IPS DF 6.9 (cell line): ENCODE measurements at regions not wholly inside any gene's neighbourhood (a gene's known extent, or its start where the extent isn't known, plus 50 kb on each side); places are given as distances from the start of the nearest gene placed in this dataset.
A peak's percentile ranks its signal among the peaks of the same experiment; 100 is the strongest.
"Not testable (repeated sequence)": the region's sequence is repeated elsewhere in the genome, so short reads cannot be mapped to it uniquely, and the experiment has no call there.

ENCODE experiments used
- DNase-seq: peaks from one replicate; pipeline ENCODE4 v3.0.0-alpha.2; 2013; ENCODE audit warnings: low read depth, low spot score
- H3K27ac ChIP-seq: one replicate; pipeline ENCODE4 v1.5.1; 2013; ENCODE audit warnings: low read length, control low read depth
- H3K27me3 ChIP-seq: 2 replicates; pipeline ENCODE4 v1.6.1; 2013; ENCODE audit warnings: mild to moderate bottlenecking, low read length; ENCODE audit not compliant: control insufficient read depth, insufficient read depth
- H3K36me3 ChIP-seq: 2 replicates; pipeline ENCODE4 v1.6.1; 2013; ENCODE audit warnings: low read length; ENCODE audit not compliant: control insufficient read depth, insufficient read depth
- H3K4me1 ChIP-seq: 2 replicates; pipeline ENCODE4 v1.6.1; 2013; ENCODE audit warnings: low read length; ENCODE audit not compliant: control insufficient read depth, insufficient read depth
- H3K4me3 ChIP-seq: 2 replicates; pipeline ENCODE4 v1.5.1; 2013; ENCODE audit warnings: mild to moderate bottlenecking, low read length
- H3K9me3 ChIP-seq: 2 replicates; pipeline ENCODE4 v1.6.1; 2013; ENCODE audit warnings: low read length, inconsistent platforms; ENCODE audit not compliant: control insufficient read depth, insufficient read depth
- WGBS: extraction: QIAGEN DNeasy Blood & Tissue Kit; methylation state at CpG from one replicate; pipeline ENCODE4 v1.1.7; 2013; ENCODE audit warnings: mixed read lengths, missing lambda C conversion rate; ENCODE audit not compliant: insufficient read length, insufficient coverage; 5-methylcytosine and 5-hydroxymethylcytosine counted together

GRCh38 chr15:38002883-38003477 is 68.5 kb downstream of the TMCO5A start:
- DNase-seq = peak; percentile 29

GRCh38 chr15:38004218-38004861 is 69.9 kb downstream of the TMCO5A start:
- Histone ChIP-seq H3K27ac (no peak overlapping the region), H3K27me3 (no peaks in the 10 kb centered on the region), H3K36me3 (no peaks in the 10 kb centered on the region), H3K4me1 (no peaks in the 10 kb centered on the region), H3K9me3 (no peaks in the 10 kb centered on the region), H3K4me3 (no peak overlapping the region)
- WGBS = no CpG with 5 or more reads among the region's 4 CpGs
- no peak for DNase-seq

More at GRCh38 chr15:38002883-38003477, 68.5 kb downstream of the TMCO5A start:
- H3K4me3 ChIP-seq = no peak overlapping the region
- no peaks in the 10 kb centered on the region for H3K36me3 ChIP-seq
- H3K4me1 ChIP-seq = no peaks in the 10 kb centered on the region
- H3K9me3 ChIP-seq = no peaks in the 10 kb centered on the region
- no peaks in the 10 kb centered on the region for H3K27me3 ChIP-seq
- no CpG with 5 or more reads among the region's 2 CpGs for WGBS
- no peak overlapping the region for H3K27ac ChIP-seq

DNA sequence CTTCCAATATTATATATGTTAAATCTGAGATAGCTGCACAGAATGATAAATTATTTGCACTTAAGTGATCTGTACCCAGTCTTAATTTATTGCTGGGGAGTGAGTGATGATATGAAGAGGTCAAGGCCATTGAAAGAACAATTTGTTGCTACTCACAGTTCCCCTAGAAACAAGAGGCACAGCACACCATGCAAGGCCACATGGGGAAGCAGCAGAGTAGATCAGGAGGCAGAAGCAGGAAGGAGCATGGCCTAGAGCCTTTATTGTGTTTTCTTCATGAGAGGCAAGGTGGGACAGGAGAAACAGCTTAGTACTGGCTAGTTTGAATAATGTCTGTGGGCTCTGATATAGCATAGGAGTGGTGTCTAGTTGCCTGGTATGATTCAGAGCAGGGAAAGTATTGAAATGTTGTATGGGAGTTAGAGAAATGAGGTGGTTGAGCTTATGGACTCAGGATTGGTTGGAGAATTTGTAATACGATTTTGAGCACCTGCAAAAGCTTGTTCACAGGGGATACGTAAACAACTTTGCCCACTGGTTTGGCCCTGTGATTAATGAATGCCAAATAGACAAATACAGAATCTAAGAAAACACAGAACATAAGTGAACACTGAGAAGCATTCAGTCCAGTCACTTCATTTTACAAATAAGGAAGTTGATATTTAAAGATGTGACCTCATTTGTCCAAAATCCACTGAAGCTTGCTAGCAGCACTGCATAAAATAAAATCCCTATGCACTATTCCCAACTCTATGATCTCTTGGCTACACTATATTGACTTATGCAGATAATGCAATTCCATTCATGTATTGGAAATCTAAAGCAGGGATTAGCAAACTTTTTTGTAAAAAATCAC is 71.7 kb downstream of the TMCO5A start:
- Histone ChIP-seq H3K36me3 (no peaks in the 10 kb centered on the region), H3K27me3 (no peaks in the 10 kb centered on the region), H3K4me3 (no peak overlapping the region), H3K4me1 (no peaks in the 10 kb centered on the region), H3K27ac (no peak overlapping the region), H3K9me3 (no peaks in the 10 kb centered on the region)
- WGBS = 100% methylated on average over 1 of the region's 2 CpGs
- no peak for DNase-seq

GRCh38 chr15:38010395-38010794 is 76.0 kb downstream of the TMCO5A start:
- Histone ChIP-seq H3K9me3 (no peaks in the 10 kb centered on the region), H3K4me3 (no peak overlapping the region), H3K27me3 (no peaks in the 10 kb centered on the region), H3K36me3 (no peaks in the 10 kb centered on the region), H3K4me1 (peaks cover 1% of the 10 kb centered on the region; the same call in 1 of the 2 replicates), H3K27ac (no peak overlapping the region)
- no peak for DNase-seq
- no CpG with 5 or more reads among the region's 6 CpGs for WGBS

DNA sequence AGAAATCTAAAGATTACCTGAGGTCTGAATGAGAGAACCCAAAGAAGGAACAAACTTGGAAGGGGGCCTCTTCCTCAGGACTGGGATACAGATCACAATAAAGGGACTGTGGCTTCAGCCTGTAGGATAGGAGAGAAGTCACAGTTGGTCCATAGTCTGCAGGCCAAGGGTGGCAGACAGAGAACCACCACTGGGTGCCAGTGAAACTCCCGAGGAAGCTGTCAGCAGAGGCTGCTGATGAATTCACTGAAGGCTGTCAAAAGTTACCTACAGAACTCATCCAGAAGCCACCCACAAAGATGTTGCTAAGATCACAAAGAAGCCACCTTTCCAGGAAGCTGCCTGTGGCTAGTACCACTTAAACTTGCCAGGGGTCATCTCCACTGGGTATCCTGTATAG is 78.5 kb downstream of the TMCO5A start:
- no peak overlapping the region for H3K4me3 ChIP-seq
- H3K27ac ChIP-seq = no peak overlapping the region
- H3K36me3 ChIP-seq = no peaks in the 10 kb centered on the region
- no CpG with 5 or more reads among the region's 1 CpG for WGBS
- no peaks in the 10 kb centered on the region for H3K9me3 ChIP-seq
- no peaks in the 10 kb centered on the region for H3K27me3 ChIP-seq
- H3K4me1 ChIP-seq = peaks cover 1% of the 10 kb centered on the region; the same call in 1 of the 2 replicates
- DNase-seq = no peak

DNA sequence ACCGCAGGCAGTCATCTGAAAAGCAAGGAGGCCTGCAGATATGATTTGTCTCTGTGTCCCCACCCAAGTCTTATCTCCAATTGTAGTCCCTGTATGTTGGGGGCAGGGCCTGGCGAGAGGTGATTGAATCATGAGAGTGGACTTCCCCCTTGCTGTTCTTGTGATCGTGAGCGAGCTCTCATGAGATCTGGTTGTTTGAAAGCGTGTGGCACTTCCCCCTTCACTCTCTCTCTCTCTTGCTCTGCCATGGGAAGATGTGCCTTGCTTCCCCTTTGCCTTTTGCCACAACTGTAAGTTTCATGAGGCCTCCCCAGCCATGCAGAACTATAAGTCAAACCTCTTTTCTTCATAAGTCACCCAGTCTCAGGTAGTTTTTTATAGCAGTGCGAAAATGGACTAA is 83.3 kb downstream of the TMCO5A start:
- no peak for DNase-seq
- Histone ChIP-seq H3K9me3 (no peaks in the 10 kb centered on the region), H3K4me3 (no peak overlapping the region), H3K27ac (no peak overlapping the region), H3K36me3 (no peaks in the 10 kb centered on the region), H3K27me3 (no peaks in the 10 kb centered on the region), H3K4me1 (peaks cover 1% of the 10 kb centered on the region; the same call in 1 of the 2 replicates)
- WGBS = no CpG with 5 or more reads among the region's 6 CpGs

DNA sequence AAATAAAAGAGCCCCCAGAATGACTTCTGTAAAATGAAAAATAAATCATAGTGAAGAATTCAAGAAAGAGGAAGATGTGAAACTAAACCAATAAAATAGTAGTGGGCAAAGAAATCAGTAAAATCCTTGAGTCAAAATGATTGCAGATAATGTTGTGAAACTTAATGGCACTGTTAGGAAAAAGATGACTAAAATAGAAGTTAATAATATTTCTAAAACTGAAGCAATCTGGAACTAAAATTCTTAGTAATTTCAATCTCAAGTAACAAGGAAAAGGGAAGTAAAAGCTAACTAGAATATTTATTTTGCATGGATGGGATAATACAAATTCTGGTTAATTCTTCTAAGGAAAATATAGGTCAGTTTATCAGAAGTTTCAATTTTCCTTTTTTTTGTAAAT is 84.6 kb downstream of the TMCO5A start:
- Histone ChIP-seq H3K4me3 (no peak overlapping the region), H3K36me3 (no peaks in the 10 kb centered on the region), H3K9me3 (no peaks in the 10 kb centered on the region), H3K27ac (no peak overlapping the region), H3K4me1 (no peaks in the 10 kb centered on the region), H3K27me3 (no peaks in the 10 kb centered on the region)
- no peak for DNase-seq

DNA sequence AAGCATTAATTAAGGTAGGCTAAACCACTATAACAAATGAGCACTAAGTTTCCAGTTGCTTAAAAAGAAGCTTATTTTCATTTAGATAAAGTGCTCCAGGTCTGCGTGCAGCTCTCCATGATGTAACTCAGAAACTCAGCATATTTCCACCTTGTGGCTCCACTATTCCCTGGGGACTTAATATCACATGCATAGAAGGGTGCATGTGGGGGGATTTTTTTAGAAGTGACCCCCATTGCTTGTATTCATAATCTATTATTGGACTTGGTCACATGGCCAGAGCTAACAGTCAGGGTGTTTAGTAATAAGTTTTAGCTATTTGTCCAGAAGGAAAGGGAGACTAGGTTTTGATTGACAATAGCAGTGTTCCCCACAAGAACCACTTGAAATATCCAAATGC is 86.8 kb downstream of the TMCO5A start:
- H3K9me3 ChIP-seq = no peaks in the 10 kb centered on the region
- no CpG with 5 or more reads among the region's 1 CpG for WGBS
- H3K36me3 ChIP-seq = no peaks in the 10 kb centered on the region
- H3K27me3 ChIP-seq = no peaks in the 10 kb centered on the region
- no peak overlapping the region for H3K27ac ChIP-seq
- DNase-seq = no peak
- H3K4me3 ChIP-seq = no peak overlapping the region
- H3K4me1 ChIP-seq = no peaks in the 10 kb centered on the region

DNA sequence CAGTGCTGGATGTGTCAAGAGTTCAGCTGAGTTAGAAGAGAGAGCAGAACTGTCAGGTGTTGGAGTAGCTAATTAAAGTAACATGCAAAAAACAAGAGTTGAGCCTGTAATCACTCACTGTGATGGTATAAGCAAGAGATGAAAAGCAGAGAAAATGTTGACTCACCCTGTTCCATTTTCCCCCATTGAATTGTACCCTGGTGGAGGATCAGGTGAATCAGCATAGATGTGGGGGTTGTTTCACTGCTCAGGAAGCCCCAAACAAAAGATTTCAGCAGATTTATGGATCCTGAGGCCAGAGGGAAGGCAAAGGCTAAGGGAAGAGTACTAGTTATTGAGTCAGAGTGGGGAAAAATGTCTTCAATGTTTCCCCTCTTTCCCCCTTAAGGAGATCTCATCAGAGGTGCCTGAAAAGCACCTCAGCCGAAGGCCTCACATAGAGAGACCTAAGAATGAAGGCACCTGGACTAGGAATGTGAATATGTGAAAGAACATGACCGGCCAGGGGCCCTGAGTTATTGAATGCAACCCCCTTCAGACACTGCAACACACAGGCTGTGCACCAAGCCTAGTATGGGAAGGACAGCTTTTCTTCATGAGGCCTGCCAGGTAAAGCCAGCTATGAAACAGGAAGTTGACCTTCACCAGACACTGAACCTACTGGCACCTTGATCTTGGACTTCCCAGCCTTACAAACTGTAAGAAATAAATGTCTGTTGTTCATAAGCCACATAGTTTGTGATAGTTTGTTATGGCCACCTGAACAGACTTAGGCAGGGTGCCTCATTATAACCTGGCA is 90.1 kb downstream of the TMCO5A start:
- no CpG with 5 or more reads among the region's 2 CpGs for WGBS
- Histone ChIP-seq H3K27ac (no peak overlapping the region), H3K4me3 (no peak overlapping the region), H3K9me3 (no peaks in the 10 kb centered on the region), H3K4me1 (no peaks in the 10 kb centered on the region), H3K36me3 (no peaks in the 10 kb centered on the region), H3K27me3 (no peaks in the 10 kb centered on the region)
- no peak for DNase-seq

- DNase-seq, H3K9me3 ChIP-seq, H3K4me1 ChIP-seq, H3K36me3 ChIP-seq, H3K4me3 ChIP-seq, H3K27me3 ChIP-seq, H3K27ac ChIP-seq: not testable (repeated sequence)
- whole genome bisulfite sequencing = no CpG with 5 or more reads among the region's 1 CpG
Observed at GRCh38 chr15:38025656-38026055, 91.2 kb downstream of the TMCO5A start.
